ENCODE measurements at regions not wholly inside any gene's neighbourhood (a gene's known extent, or its start where the extent isn't known, plus 50 kb on each side); places are given as distances from the start of the nearest gene placed in this dataset.

DNA sequence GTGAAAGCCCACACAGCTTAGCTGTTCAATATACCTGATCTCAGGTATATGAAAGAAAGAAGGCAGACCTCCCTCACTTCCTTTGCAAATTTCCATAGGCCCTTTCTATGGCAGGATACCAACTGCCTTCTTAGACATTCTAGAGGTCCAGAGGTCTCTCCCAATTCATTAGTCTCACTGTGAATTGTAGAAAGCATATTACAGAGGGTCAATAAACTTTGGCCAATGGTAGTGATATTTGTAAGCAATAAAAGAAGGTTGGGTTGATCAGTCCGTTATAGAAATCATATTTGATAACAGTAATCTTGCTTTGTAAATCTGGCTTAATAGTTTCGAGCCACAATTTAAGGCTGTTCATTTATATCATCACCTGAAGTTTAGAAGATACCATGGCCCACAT, 50.7 kb upstream of the ATP8B1 start:
- Histone ChIP-seq H3K27me3 (ENCODE audit: low read depth, low read length) (no peaks in the 10 kb centered on the region), H3K79me2 (ENCODE audit: low read length) (no peaks in the 10 kb centered on the region), H4K20me1 (ENCODE audit: insufficient read depth, low read length) (no peaks in the 10 kb centered on the region), H3K36me3 (replicated peaks; ENCODE audit: low read depth, low read length) (no peaks in the 10 kb centered on the region), H2AFZ (ENCODE audit: low read depth, low read length) (no peak overlapping the region), H3K27ac (ENCODE audit: low read length) (no peak overlapping the region), H3K4me1 (ENCODE audit: low read length) (peaks cover 26% of the 10 kb centered on the region), H3K4me2 (ENCODE audit: low read length) (no peak overlapping the region), H3K9ac (ENCODE audit: low read length) (no peak overlapping the region), H3K4me3 (ENCODE audit: low read length) (no peak overlapping the region), H3K9me3 (ENCODE audit: insufficient read depth, low read length) (no peaks in the 10 kb centered on the region)
- TF ChIP-seq EZH2phosphoT487 (IDR thresholded peaks at IDR 0.05; ENCODE audit: low read depth) (no peak), CTCF (IDR thresholded peaks at IDR 0.05; ENCODE audit: low read depth, low read length) (no peak)

DNA sequence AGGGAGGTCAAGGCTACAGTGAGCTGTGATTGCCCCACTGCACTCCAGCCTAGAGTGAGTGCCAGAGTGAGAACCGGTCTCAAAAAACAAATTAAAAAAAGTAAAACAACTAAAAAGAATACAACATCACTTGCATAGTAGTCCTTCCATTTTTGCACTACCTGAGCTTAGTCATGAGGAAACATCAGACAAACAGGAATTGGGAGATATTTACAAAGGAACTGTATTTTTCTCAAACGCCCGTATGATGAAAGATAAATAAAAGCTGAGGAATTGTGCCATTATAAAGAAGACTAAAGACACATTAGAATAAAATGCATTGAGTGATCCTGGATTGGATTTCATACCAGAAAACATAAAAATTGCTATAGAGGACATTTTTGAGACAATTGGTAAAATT, 50.0 kb upstream of the ATP8B1 start:
- Histone ChIP-seq H3K79me2 (ENCODE audit: low read length) (no peaks in the 10 kb centered on the region), H2AFZ (ENCODE audit: low read depth, low read length) (no peak overlapping the region), H3K9me3 (ENCODE audit: insufficient read depth, low read length) (no peaks in the 10 kb centered on the region), H4K20me1 (ENCODE audit: insufficient read depth, low read length) (no peaks in the 10 kb centered on the region), H3K27me3 (ENCODE audit: low read depth, low read length) (no peaks in the 10 kb centered on the region), H3K27ac (ENCODE audit: low read length) (no peak overlapping the region), H3K4me1 (ENCODE audit: low read length) (peaks cover 26% of the 10 kb centered on the region), H3K4me2 (ENCODE audit: low read length) (no peak overlapping the region), H3K4me3 (ENCODE audit: low read length) (no peak overlapping the region), H3K9ac (ENCODE audit: low read length) (no peak overlapping the region), H3K36me3 (replicated peaks; ENCODE audit: low read depth, low read length) (no peaks in the 10 kb centered on the region)
- TF ChIP-seq CTCF (IDR thresholded peaks at IDR 0.05; ENCODE audit: low read depth, low read length) (no peak), EZH2phosphoT487 (IDR thresholded peaks at IDR 0.05; ENCODE audit: low read depth) (no peak)
